ENCODE measurements at regions not wholly inside any gene's neighbourhood (a gene's known extent, or its start where the extent isn't known, plus 50 kb on each side); places are given as distances from the start of the nearest gene placed in this dataset.

- Histone ChIP-seq H3K4me2 (ENCODE audit: control insufficient read depth, insufficient read depth) (no peak overlapping the region), H3K27ac (ENCODE audit: control insufficient read depth, insufficient read depth) (no peak overlapping the region), H2AFZ (ENCODE audit: control insufficient read depth, low read depth, low read length) (no peak overlapping the region), H3K4me3 (no peak overlapping the region), H3K9ac (ENCODE audit: control insufficient read depth, insufficient read depth, low read length) (no peak overlapping the region), H4K20me1 (ENCODE audit: control insufficient read depth, insufficient read depth) (no peaks in the 10 kb centered on the region), H3K36me3 (ENCODE audit: control insufficient read depth in 2 of 2, insufficient read depth in 2 of 2, low read length in 1 of 2) (no peaks in the 10 kb centered on the region), H3K9me3 (replicated peaks; ENCODE audit: control insufficient read depth, insufficient read depth, low read length) (no peaks in the 10 kb centered on the region), H3K79me2 (ENCODE audit: control insufficient read depth, insufficient read depth, low read length) (no peaks in the 10 kb centered on the region), H3K4me1 (ENCODE audit: control insufficient read depth, insufficient read depth, low read length) (no peaks in the 10 kb centered on the region), H3K27me3 (replicated peaks in 1 of 2; ENCODE audit: control insufficient read depth in 2 of 2, insufficient read depth in 2 of 2, low read length in 1 of 2) (no peaks in the 10 kb centered on the region)
- no peak for ATAC-seq
- in situ Hi-C loops (cut with MboI) (no loop called here), intact Hi-C loops (cut with micrococcal nuclease; ENCODE audit: unreplicated experiment) (no loop called here)
- RAD21 ChIA-PET (ENCODE audit: unreplicated experiment) = no interaction called here
- TF ChIP-seq RAD51 (IDR thresholded peaks at IDR 0.05) = no peak
- no peak for TF ChIP-seq ZNF274 (IDR thresholded peaks at IDR 0.05; ENCODE audit: insufficient read depth, insufficient read length)
- no peak for TF ChIP-seq CHD1 (IDR thresholded peaks at IDR 0.05; ENCODE audit: low read depth, low read length)
- no peak for TF ChIP-seq RAD21 (IDR thresholded peaks at IDR 0.05; ENCODE audit: insufficient read depth, low read depth, low read length)
- no peak for TF ChIP-seq ZBTB40 (IDR thresholded peaks at IDR 0.05; ENCODE audit: borderline replicate concordance)
- TF ChIP-seq RUNX3 (IDR thresholded peaks at IDR 0.05; ENCODE audit: low read length) = no peak
- TF ChIP-seq SMAD5 (IDR thresholded peaks at IDR 0.05; ENCODE audit: low read depth) = no peak
- no peak for TF ChIP-seq PRDM15 (CRISPR knock-in tag; IDR thresholded peaks at IDR 0.05)
- no peak for TF ChIP-seq YBX1 (IDR thresholded peaks at IDR 0.05)
- TF ChIP-seq IRF3 (IDR thresholded peaks at IDR 0.05) = no peak
- TF ChIP-seq HDGF (IDR thresholded peaks at IDR 0.05) = no peak
- TF ChIP-seq, protein P1, sequence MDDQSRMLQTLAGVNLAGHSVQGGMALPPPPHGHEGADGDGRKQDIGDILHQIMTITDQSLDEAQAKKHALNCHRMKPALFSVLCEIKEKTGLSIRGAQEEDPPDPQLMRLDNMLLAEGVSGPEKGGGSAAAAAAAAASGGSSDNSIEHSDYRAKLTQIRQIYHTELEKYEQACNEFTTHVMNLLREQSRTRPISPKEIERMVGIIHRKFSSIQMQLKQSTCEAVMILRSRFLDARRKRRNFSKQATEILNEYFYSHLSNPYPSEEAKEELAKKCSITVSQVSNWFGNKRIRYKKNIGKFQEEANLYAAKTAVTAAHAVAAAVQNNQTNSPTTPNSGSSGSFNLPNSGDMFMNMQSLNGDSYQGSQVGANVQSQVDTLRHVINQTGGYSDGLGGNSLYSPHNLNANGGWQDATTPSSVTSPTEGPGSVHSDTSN (IDR thresholded peaks at IDR 0.05; ENCODE audit: insufficient replicate concordance, low read depth, low read length) = no peak
- no TSS peak for BruUV-seq (replicated peaks)
- SMC1A ChIA-PET (ENCODE audit: uncharacterized antibody, unreplicated experiment) = interaction anchor here (0.6 to 1.5 kb wide), 6 partner anchors 8 to 168 kb away, joined by 3 to 4 read pairs (median 3); no protein-coding TSS in a partner anchor
- WGBS (ENCODE audit: insufficient coverage, insufficient replicate concordance, low lambda C conversion rate, missing lambda C conversion rate) = 78% methylated on average over 7 of the region's 7 CpGs
- FAIRE-seq = no peak
- CTCF ChIA-PET = interaction anchor here (0.5 to 1.5 kb wide), 3 partner anchors 9 to 435 kb away, joined by 3 to 4 read pairs (median 3); no protein-coding TSS in a partner anchor
- DNase-seq (ENCODE audit: low read depth, low spot score) = no peak
- POLR2A ChIA-PET = no interaction called here
Measured at GRCh38 chr1:221575605-221576004, 166.3 kb downstream of the DUSP10 start.
